ENCODE measurements at regions not wholly inside any gene's neighbourhood (a gene's known extent, or its start where the extent isn't known, plus 50 kb on each side); places are given as distances from the start of the nearest gene placed in this dataset.

GRCh38 chr10:4687397-4687796 lies 138.6 kb upstream of the AKR1E2 start:
- TF ChIP-seq CTCF (IDR thresholded peaks at IDR 0.05) = no peak
- H3K9me3 ChIP-seq = no peaks in the 10 kb centered on the region
- H3K4me3 ChIP-seq = no peak overlapping the region
- ATAC-seq (no peak), DNase-seq (no peak)
- no peaks in the 10 kb centered on the region for H3K4me1 ChIP-seq
- H3K27ac ChIP-seq = no peak overlapping the region
- intact Hi-C loops (cut with DNase I) = no loop called here
- no peaks in the 10 kb centered on the region for H3K27me3 ChIP-seq
- H3K36me3 ChIP-seq = no peaks in the 10 kb centered on the region

- H3K9me3 ChIP-seq = no peaks in the 10 kb centered on the region
- no peaks in the 10 kb centered on the region for H3K36me3 ChIP-seq
- no peak for DNase-seq
- no peaks in the 10 kb centered on the region for H3K27me3 ChIP-seq
- H3K27ac ChIP-seq = no peak overlapping the region
- no peak for TF ChIP-seq CTCF (IDR thresholded peaks at IDR 0.05)
- H3K4me1 ChIP-seq = no peaks in the 10 kb centered on the region
- intact Hi-C loops (cut with DNase I) = no loop called here
- no peak for ATAC-seq
- no peak overlapping the region for H3K4me3 ChIP-seq
These were observed 139.4 kb upstream of the AKR1E2 start for GRCh38 chr10:4686644-4686996.

GRCh38 chr10:4685904-4686643 lies 139.9 kb upstream of the AKR1E2 start:
- H3K27me3 ChIP-seq = no peaks in the 10 kb centered on the region
- ATAC-seq = no peak
- H3K4me1 ChIP-seq = no peaks in the 10 kb centered on the region
- intact Hi-C loops (cut with DNase I) = no loop called here
- DNase-seq = no peak
- no peaks in the 10 kb centered on the region for H3K9me3 ChIP-seq
- no peak overlapping the region for H3K27ac ChIP-seq
- no peak overlapping the region for H3K4me3 ChIP-seq
- TF ChIP-seq CTCF (IDR thresholded peaks at IDR 0.05) = no peak
- H3K36me3 ChIP-seq = no peaks in the 10 kb centered on the region

- H3K9me3 ChIP-seq = no peaks in the 10 kb centered on the region
- H3K27me3 ChIP-seq = no peaks in the 10 kb centered on the region
- intact Hi-C loops (cut with DNase I) = no loop called here
- DNase-seq (no peak), ATAC-seq (no peak)
- H3K36me3 ChIP-seq = no peaks in the 10 kb centered on the region
- no peak for TF ChIP-seq CTCF (IDR thresholded peaks at IDR 0.05)
- no peak overlapping the region for H3K4me3 ChIP-seq
- H3K27ac ChIP-seq = no peak overlapping the region
- no peaks in the 10 kb centered on the region for H3K4me1 ChIP-seq
These were observed 140.5 kb upstream of the AKR1E2 start for GRCh38 chr10:4685491-4685890.

- no peaks in the 10 kb centered on the region for H3K9me3 ChIP-seq
- no peak for TF ChIP-seq CTCF (IDR thresholded peaks at IDR 0.05)
- intact Hi-C loops (cut with DNase I) = no loop called here
- no peaks in the 10 kb centered on the region for H3K27me3 ChIP-seq
- H3K4me3 ChIP-seq = no peak overlapping the region
- H3K36me3 ChIP-seq = no peaks in the 10 kb centered on the region
- H3K4me1 ChIP-seq = no peaks in the 10 kb centered on the region
- no peak for ATAC-seq
- no peak overlapping the region for H3K27ac ChIP-seq
- no peak for DNase-seq
These were observed 141.6 kb upstream of the AKR1E2 start for GRCh38 chr10:4684434-4684833.

All from left lung (tissue), 4 donors.